ENCODE measurements at regions not wholly inside any gene's neighbourhood (a gene's known extent, or its start where the extent isn't known, plus 50 kb on each side); places are given as distances from the start of the nearest gene placed in this dataset.

- ChIA-PET POLR2A (ENCODE audit: unreplicated experiment) (interaction anchor here (0.6 kb wide), 1 partner anchor 31 kb away, joined by 3 read pairs; no protein-coding TSS in a partner anchor), CTCF (no interaction called here)
- Histone ChIP-seq H2BK5ac (ENCODE audit: low read depth, low read length, poor library complexity, severe bottlenecking) (peak overlapping the region; percentile 72), H3K27ac (ENCODE audit: insufficient read depth, low read length) (peak overlapping the region; percentile 44; the same call in 1 of the 2 replicates), H3K23ac (ENCODE audit: low read depth, low read length) (peak overlapping the region; percentile 31; the same call in 1 of the 2 replicates), H4K91ac (ENCODE audit: insufficient read depth, low read depth, low read length) (no peak overlapping the region), H2AK9ac (replicated peaks; ENCODE audit: low read depth, low read length, poor library complexity) (no peak overlapping the region), H2BK20ac (ENCODE audit: low read depth, low read length) (peak overlapping the region; percentile 60; the same call in 1 of the 2 replicates), H4K8ac (ENCODE audit: low read depth in 2 of 2, low read length in 2 of 2) (peak overlapping the region; percentile 60 to 76), H3K9me3 (ENCODE audit: control insufficient read depth, insufficient read depth, low read length) (no peaks in the 10 kb centered on the region), H2AFZ (replicated peaks; ENCODE audit: low read length, poor library complexity) (no peak overlapping the region), H3K9me1 (ENCODE audit: insufficient read depth, low read length) (no peaks in the 10 kb centered on the region), H3K9ac (ENCODE audit: low read depth, low read length) (no peak overlapping the region; the same call in 1 of the 2 replicates), H3K79me1 (ENCODE audit: low read depth in 1 of 2, low read length in 2 of 2) (peaks cover 4 to 13% of the 10 kb centered on the region in 2 experiments; a peak in 2 of 4 replicates), H3K27me3 (ENCODE audit: control insufficient read depth, insufficient read depth, low read length) (no peaks in the 10 kb centered on the region), H2BK120ac (ENCODE audit: low read depth, low read length) (peak overlapping the region; percentile 78), H3K56ac (ENCODE audit: extremely low read depth, insufficient read depth, low read length) (no peak overlapping the region), H3K18ac (ENCODE audit: low read depth, low read length) (peak overlapping the region; percentile 74; the same call in 1 of the 2 replicates), H2BK15ac (ENCODE audit: low read depth, low read length) (peak overlapping the region; percentile 14; the same call in 1 of the 3 replicates), H4K20me1 (ENCODE audit: insufficient read depth, low read length) (no peaks in the 10 kb centered on the region), H3K4ac (ENCODE audit: low read depth, low read length) (peak overlapping the region; percentile 67; the same call in 1 of the 2 replicates), H3K4me2 (ENCODE audit: low read depth, low read length) (no peak overlapping the region), H4K5ac (ENCODE audit: low read depth, low read length) (no peak overlapping the region; the same call in 1 of the 2 replicates), H3K4me1 (ENCODE audit: control insufficient read depth, insufficient read depth, low read length) (peaks cover 10% of the 10 kb centered on the region), H3K4me3 (ENCODE audit: insufficient read depth, low read depth, low read length) (no peak overlapping the region), H3K36me3 (ENCODE audit: control insufficient read depth, insufficient read depth, low read length) (no peaks in the 10 kb centered on the region), H2AK5ac (ENCODE audit: low read depth, low read length) (peak overlapping the region; percentile 65; the same call in 1 of the 2 replicates), H3K14ac (replicated peaks; ENCODE audit: low read depth, low read length) (peak overlapping the region; percentile 43; the same call in 1 of the 2 replicates)
- TF ChIP-seq CHD1 (IDR thresholded peaks at IDR 0.05; ENCODE audit: low read depth, low read length) (no peak), RFX5 (IDR thresholded peaks at IDR 0.05; ENCODE audit: low read depth, low read length) (no peak), CEBPB (IDR thresholded peaks at IDR 0.05; ENCODE audit: low read depth, low read length) (no peak)
- dilution Hi-C loops (cut with HindIII; ENCODE audit: low sequenced_read_pairs, unreplicated experiment) (no loop called here), in situ Hi-C loops (cut with MboI; ENCODE audit: low sequenced_read_pairs) (no loop called here), intact Hi-C loops (cut with micrococcal nuclease) (no loop called here)
- BruUV-seq (replicated peaks): no TSS peak
- WGBS, 2 experiments (ENCODE audit: extremely low coverage in 2 of 2, insufficient read length in 1 of 2): 40% methylated on average over 1 of the region's 1 CpG; no CpG with 5 or more reads in 1 of the 2 experiments
- ATAC-seq (ENCODE audit: low read depth): no peak
- peak; percentile 65 for DNase-seq
Measured at GRCh38 chrX:45715748-45716147, 515.1 kb upstream of the DIPK2B start.

Measured in IMR-90 (cell line).